Ovary (tissue), 7 donors: ENCODE measurements at regions not wholly inside any gene's neighbourhood (a gene's known extent, or its start where the extent isn't known, plus 50 kb on each side); places are given as distances from the start of the nearest gene placed in this dataset.

ENCODE experiments used
- DNase-seq, 5 donors: peaks; one replicate each; pipeline ENCODE4 v3.0.0-alpha.2; 2019 to 2020
- H3K27ac ChIP-seq, 2 donors: fragments of 200-600 bp; one replicate each; pipeline versions ENCODE4 v1.5.1 to v1.8.0; 2019 to 2022
- H3K27me3 ChIP-seq: fragments of 200-600 bp; one replicate; pipeline ENCODE4 v1.8.0; 2022
- H3K36me3 ChIP-seq: fragments of 200-600 bp; sonication (generic); one replicate; pipeline ENCODE4 v1.5.1; 2019
- H3K4me1 ChIP-seq: one replicate; pipeline ENCODE4 v1.8.1; 2013; ENCODE audit warnings: mild to moderate bottlenecking, moderate library complexity; ENCODE audit not compliant: insufficient read depth
- H3K4me3 ChIP-seq: fragments of 200-600 bp; sonication (generic); one replicate; pipeline ENCODE4 v1.5.1; 2017
- H3K9me3 ChIP-seq, 2 donors: fragments of 200-600 bp in 1 of 2; sonication (generic) in 1 of 2; one replicate each; pipeline versions ENCODE4 v1.5.1 to v1.8.1; 2013 to 2019; ENCODE audit warnings: mild to moderate bottlenecking in 1 of 2, moderate library complexity in 1 of 2
- EP300 ChIP-seq: sonication (generic); formaldehyde crosslinking; IDR thresholded peaks from one replicate; pipeline ENCODE4 v1.6.1; 2017; ENCODE audit warnings: antibody characterized with exemption
- POLR2A ChIP-seq: fragments of 450-650 bp; IDR thresholded peaks from one replicate; pipeline ENCODE4 v1.6.1; 2017; ENCODE audit warnings: antibody characterized with exemption, mild to moderate bottlenecking, moderate library complexity
- WGBS, 3 donors: extraction: QIAGEN DNeasy Blood & Tissue Kit in 1 of 3; methylation state at CpG; one replicate each; pipeline versions ENCODE4 v1.1.5 to v1.1.7; 2013 to 2017; 5-methylcytosine and 5-hydroxymethylcytosine counted together
- intact Hi-C, 4 donors: fragments of 100-400 bp; cut with DNase I; formaldehyde crosslinking; loops; one replicate each; pipeline versions ENCODE4 v1.11.0 to v1.15.1; 2022 to 2023
- TF ChIP-seq, protein P1 (sequence below), 3 donors: fragments of 450-650 bp in 2 of 3; fragments of 200-600 bp in 1 of 3; IDR thresholded peaks; one replicate each; pipeline versions ENCODE4 v1.5.1 to v1.8.0; 2016 to 2022; ENCODE audit warnings: antibody characterized with exemption in 3 of 3, mild to moderate bottlenecking in 1 of 3
- donor health status: DM: no; HTN: no; CAD: no; lungs with moderate emphysema.
- donor health status: DM: no; HTN: no; CAD: no.
- donor health status: Bipolar disorder and iron deficiency.
- donor health status: DM: no; HTN: no; CAD: no.
- donor health status: DM: yes; HTN: yes; CAD: no.

DNA sequence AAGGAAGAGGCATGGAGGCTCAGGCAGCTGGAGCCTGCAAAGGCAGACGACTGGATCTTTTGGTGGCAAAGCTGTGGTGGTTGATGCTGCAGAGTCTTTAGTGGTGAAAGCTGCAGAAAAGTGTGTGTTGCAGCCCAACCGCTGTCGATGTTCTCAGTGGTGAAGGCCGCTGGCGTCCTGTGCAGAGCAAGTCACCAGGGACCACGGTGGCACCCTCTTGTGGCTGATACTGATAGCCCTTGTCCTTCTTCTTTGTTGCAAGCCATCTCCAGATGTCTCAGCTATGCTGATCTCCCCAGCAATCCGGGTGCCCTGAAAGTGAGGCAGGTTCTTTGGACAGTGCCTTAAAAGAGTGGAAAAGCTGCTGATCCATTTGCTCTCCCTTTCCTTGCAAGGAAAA, 610.9 kb upstream of the PCDH9 start:
- Histone ChIP-seq H3K27me3 (no peaks in the 10 kb centered on the region), H3K9me3 (no peaks in the 10 kb centered on the region), H3K36me3 (no peaks in the 10 kb centered on the region), H3K4me3 (no peak overlapping the region), H3K4me1 (no peaks in the 10 kb centered on the region), H3K27ac (no peak overlapping the region)
- DNase-seq, result no peak
- intact Hi-C loops, result no loop called here
- TF ChIP-seq, protein P1, sequence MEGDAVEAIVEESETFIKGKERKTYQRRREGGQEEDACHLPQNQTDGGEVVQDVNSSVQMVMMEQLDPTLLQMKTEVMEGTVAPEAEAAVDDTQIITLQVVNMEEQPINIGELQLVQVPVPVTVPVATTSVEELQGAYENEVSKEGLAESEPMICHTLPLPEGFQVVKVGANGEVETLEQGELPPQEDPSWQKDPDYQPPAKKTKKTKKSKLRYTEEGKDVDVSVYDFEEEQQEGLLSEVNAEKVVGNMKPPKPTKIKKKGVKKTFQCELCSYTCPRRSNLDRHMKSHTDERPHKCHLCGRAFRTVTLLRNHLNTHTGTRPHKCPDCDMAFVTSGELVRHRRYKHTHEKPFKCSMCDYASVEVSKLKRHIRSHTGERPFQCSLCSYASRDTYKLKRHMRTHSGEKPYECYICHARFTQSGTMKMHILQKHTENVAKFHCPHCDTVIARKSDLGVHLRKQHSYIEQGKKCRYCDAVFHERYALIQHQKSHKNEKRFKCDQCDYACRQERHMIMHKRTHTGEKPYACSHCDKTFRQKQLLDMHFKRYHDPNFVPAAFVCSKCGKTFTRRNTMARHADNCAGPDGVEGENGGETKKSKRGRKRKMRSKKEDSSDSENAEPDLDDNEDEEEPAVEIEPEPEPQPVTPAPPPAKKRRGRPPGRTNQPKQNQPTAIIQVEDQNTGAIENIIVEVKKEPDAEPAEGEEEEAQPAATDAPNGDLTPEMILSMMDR (IDR thresholded peaks at IDR 0.05), result no peak
- TF ChIP-seq EP300 (no peak), POLR2A (no peak)
- 81 to 87% (median 84%) methylated on average over 7 of the region's 7 CpGs for WGBS, 3 donors

DNA sequence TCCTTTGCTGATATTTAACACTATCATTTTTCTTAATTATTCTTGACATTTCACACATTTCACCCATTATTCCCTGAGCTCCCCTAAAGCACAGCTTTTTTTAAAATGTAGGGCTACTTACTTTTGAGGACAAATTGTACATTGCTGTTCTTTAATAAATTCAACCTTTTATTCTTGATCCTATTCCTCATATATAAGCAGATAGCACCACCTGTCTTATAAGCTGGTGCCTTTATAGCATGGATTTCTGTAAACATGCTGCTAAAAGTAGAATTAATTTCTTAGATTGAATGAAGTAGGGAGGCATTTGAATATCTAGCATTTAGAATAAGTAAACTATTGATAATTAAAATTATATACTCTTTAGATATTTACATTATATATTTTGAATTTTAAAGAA, 603.4 kb upstream of the PCDH9 start:
- DNase-seq, result no peak
- Histone ChIP-seq H3K27me3 (no peaks in the 10 kb centered on the region), H3K4me1 (no peaks in the 10 kb centered on the region), H3K27ac (no peak overlapping the region), H3K4me3 (no peak overlapping the region), H3K36me3 (no peaks in the 10 kb centered on the region), H3K9me3 (no peaks in the 10 kb centered on the region)
- no peak for TF ChIP-seq POLR2A
- TF ChIP-seq, protein P1 (IDR thresholded peaks at IDR 0.05), result no peak
- TF ChIP-seq EP300, result no peak
- intact Hi-C loops, result no loop called here

DNA sequence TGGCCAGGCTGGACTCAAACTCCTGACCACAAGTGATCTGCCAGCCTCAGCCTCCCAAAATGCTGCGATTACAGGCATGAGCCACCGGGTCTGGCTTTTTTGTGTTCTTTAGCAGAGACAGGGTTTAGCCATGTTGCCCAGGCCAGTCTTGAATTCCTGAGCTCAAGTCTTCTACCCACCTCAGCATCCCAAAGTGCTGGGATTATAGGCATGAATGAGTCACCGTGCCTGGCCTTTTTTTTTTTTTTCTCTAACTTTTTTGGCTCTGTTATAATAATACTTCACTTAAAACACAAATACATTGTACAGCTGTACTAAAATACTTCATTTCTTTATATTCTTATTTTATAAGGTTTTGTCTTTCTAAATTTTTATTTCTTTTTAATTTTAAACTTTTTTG, 599.5 kb upstream of the PCDH9 start:
- H3K4me3 ChIP-seq, result no peak overlapping the region
- H3K9me3 ChIP-seq, result no peaks in the 10 kb centered on the region
- no peak overlapping the region for H3K27ac ChIP-seq
- intact Hi-C loops, result no loop called here
- H3K36me3 ChIP-seq, result no peaks in the 10 kb centered on the region
- no peaks in the 10 kb centered on the region for H3K4me1 ChIP-seq
- TF ChIP-seq, protein P1 (IDR thresholded peaks at IDR 0.05), result no peak
- no peak for TF ChIP-seq EP300
- TF ChIP-seq POLR2A, result no peak
- no peak for DNase-seq
- 88 to 92% (median 89%) methylated on average over 3 of the region's 3 CpGs for WGBS, 3 donors
- H3K27me3 ChIP-seq, result no peaks in the 10 kb centered on the region

GRCh38 chr13:67827992-67828391, 597.9 kb upstream of the PCDH9 start:
- no peaks in the 10 kb centered on the region for H3K4me1 ChIP-seq
- H3K36me3 ChIP-seq, result no peaks in the 10 kb centered on the region
- no peak overlapping the region for H3K4me3 ChIP-seq
- no peak for DNase-seq
- TF ChIP-seq EP300 (no peak), POLR2A (no peak)
- TF ChIP-seq, protein P1 (IDR thresholded peaks at IDR 0.05), result no peak
- H3K9me3 ChIP-seq, result no peaks in the 10 kb centered on the region
- no peaks in the 10 kb centered on the region for H3K27me3 ChIP-seq
- intact Hi-C loops, result no loop called here
- no peak overlapping the region for H3K27ac ChIP-seq

DNA sequence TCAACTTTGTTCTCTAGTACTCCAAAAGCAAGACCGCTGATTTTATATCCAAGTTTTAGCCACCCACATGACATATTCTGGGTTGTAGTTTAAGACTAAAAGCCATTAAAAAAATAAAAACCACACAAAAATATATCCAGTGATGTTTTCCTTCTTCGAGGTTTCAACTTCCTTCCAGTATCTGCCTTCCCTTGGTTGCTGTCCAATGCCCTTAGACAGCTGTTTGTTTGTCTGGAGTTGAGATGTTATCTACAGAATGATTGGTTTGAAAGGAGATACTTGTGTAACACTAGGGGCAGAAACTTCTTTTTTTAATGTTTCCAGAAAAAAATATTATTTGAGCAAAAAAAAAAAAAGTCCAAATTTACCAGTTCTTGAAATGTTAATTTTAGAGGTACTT, 591.5 kb upstream of the PCDH9 start:
- intact Hi-C loops, result no loop called here

More for the DNA sequence above, 591.5 kb upstream of the PCDH9 start:
- WGBS, 3 donors, result 40 to 49% (median 43%) methylated on average over 2 of the region's 2 CpGs
- Histone ChIP-seq H3K27ac (no peak overlapping the region), H3K27me3 (no peaks in the 10 kb centered on the region), H3K4me3 (no peak overlapping the region), H3K36me3 (no peaks in the 10 kb centered on the region), H3K9me3 (no peaks in the 10 kb centered on the region), H3K4me1 (no peaks in the 10 kb centered on the region)
- DNase-seq, result no peak
- TF ChIP-seq POLR2A (no peak), EP300 (no peak)
- TF ChIP-seq, protein P1 (IDR thresholded peaks at IDR 0.05), result no peak
